ENCODE measurements at regions not wholly inside any gene's neighbourhood (a gene's known extent, or its start where the extent isn't known, plus 50 kb on each side); places are given as distances from the start of the nearest gene placed in this dataset.

DNA sequence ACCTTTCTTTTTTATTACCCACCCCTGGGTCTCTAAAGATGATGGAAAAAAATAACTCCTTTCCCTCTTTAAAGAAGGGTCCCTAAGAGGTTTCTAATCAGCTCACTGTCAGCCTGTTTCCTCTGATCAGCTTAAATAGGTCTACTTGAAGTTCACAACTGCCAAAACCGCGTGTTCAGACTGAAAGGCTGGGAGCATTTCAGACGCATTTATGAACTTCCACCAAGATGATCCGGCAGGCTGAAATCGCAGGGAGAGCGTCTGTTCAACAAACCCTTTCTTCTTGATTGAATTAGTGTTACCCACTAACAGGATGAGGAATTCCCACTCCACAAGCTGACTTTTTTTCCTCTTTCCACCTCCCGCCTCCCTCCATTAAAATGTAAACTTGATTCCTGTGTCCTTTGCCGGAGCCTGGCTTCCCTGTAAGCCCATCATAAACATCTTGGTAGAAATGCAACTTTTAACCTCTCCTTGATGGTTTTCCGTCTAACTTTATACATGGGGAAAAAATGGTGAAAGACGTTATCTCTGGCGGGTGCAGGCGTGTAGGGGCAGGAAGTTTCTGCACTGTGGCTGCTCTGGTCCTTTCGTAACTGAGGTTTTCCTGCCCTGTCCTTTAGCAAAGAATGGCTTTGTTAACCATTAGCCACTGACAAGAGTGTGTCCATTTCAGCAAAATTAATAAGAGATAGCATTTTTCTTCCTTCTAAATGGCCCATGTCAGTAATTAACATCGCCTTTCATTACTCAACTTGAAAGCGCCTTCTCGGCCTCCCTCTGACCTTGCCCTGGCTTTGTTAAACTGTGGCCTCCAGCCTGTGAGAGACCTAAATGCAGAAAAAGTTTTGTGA, 130.7 kb downstream of the BAMBI start:
- DNase-seq (ENCODE audit: low read depth), result no peak

DNA sequence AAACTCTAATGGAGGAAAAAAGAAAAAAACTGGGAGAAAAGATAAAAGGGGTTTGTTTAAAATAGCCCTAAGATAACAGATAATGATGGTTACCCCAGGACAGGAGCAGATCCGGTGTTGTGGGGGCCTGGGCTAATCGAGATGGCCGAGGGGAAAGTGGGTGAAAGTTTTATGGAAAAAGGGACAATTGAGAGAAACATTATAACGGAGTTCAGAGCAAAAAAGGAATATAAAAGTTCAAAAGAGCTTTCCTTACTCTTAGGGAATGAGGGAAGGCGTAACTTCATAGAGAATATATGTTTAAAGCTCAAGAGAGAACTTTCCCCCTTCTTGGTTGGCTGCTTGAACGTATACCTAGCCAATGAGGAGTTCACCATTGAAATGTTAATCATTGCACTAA, 131.4 kb downstream of the BAMBI start:
- Histone ChIP-seq H3K4me2 (ENCODE audit: low read length) (no peak overlapping the region), H3K4me1 (ENCODE audit: insufficient read depth, low read length) (peaks cover 9% of the 10 kb centered on the region), H3K9ac (ENCODE audit: low read length) (no peak overlapping the region), H2AFZ (ENCODE audit: low read depth, low read length) (no peak overlapping the region), H3K79me2 (ENCODE audit: insufficient read depth, low read length) (no peaks in the 10 kb centered on the region), H3K27me3 (ENCODE audit: insufficient read depth, low read length) (no peaks in the 10 kb centered on the region), H3K27ac (ENCODE audit: low read depth, low read length) (no peak overlapping the region), H3K9me3 (ENCODE audit: insufficient read depth, low read depth, low read length) (no peaks in the 10 kb centered on the region), H3K36me3 (ENCODE audit: insufficient read depth, low read length) (no peaks in the 10 kb centered on the region), H3K4me3 (ENCODE audit: insufficient read depth, low read depth, low read length) (no peak overlapping the region), H4K20me1 (ENCODE audit: insufficient read depth, low read length) (no peaks in the 10 kb centered on the region)
- Mint-ChIP-seq H3K4me1 (ENCODE audit: low read depth, unreplicated experiment) (peaks cover 36% of the 10 kb centered on the region), H3K27me3 (ENCODE audit: low read depth, unreplicated experiment) (no peaks in the 10 kb centered on the region), H3K9me3 (ENCODE audit: unreplicated experiment) (no peaks in the 10 kb centered on the region), H3K36me3 (ENCODE audit: low read depth, unreplicated experiment) (peaks cover 2% of the 10 kb centered on the region), H3K27ac (ENCODE audit: unreplicated experiment) (no peak overlapping the region), H3K4me3 (ENCODE audit: unreplicated experiment) (no peak overlapping the region)
- FAIRE-seq, result no peak
- TF ChIP-seq, protein P1, sequence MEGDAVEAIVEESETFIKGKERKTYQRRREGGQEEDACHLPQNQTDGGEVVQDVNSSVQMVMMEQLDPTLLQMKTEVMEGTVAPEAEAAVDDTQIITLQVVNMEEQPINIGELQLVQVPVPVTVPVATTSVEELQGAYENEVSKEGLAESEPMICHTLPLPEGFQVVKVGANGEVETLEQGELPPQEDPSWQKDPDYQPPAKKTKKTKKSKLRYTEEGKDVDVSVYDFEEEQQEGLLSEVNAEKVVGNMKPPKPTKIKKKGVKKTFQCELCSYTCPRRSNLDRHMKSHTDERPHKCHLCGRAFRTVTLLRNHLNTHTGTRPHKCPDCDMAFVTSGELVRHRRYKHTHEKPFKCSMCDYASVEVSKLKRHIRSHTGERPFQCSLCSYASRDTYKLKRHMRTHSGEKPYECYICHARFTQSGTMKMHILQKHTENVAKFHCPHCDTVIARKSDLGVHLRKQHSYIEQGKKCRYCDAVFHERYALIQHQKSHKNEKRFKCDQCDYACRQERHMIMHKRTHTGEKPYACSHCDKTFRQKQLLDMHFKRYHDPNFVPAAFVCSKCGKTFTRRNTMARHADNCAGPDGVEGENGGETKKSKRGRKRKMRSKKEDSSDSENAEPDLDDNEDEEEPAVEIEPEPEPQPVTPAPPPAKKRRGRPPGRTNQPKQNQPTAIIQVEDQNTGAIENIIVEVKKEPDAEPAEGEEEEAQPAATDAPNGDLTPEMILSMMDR (IDR thresholded peaks at IDR 0.05; ENCODE audit: insufficient read depth, low read depth, low read length), result no peak
- no peak for TF ChIP-seq EZH2 (IDR thresholded peaks at IDR 0.05; ENCODE audit: insufficient read depth, low read length)
- no peak for DNase-seq (ENCODE audit: low read depth)

More for the DNA sequence above, 130.7 kb downstream of the BAMBI start:
- H2AFZ ChIP-seq (ENCODE audit: low read depth, low read length), result peak overlapping the region; percentile 57
- no peak overlapping the region for H3K4me3 ChIP-seq (ENCODE audit: insufficient read depth, low read depth, low read length)
- H3K27me3 ChIP-seq (ENCODE audit: insufficient read depth, low read length), result no peaks in the 10 kb centered on the region
- H3K9me3 Mint-ChIP-seq (ENCODE audit: unreplicated experiment), result no peaks in the 10 kb centered on the region
- TF ChIP-seq, protein P1 (IDR thresholded peaks at IDR 0.05; ENCODE audit: insufficient read depth, low read depth, low read length), result no peak
- no peak for TF ChIP-seq EZH2 (IDR thresholded peaks at IDR 0.05; ENCODE audit: insufficient read depth, low read length)
- H3K4me3 Mint-ChIP-seq (ENCODE audit: unreplicated experiment), result no peak overlapping the region
- H3K9ac ChIP-seq (ENCODE audit: low read length), result no peak overlapping the region
- H3K79me2 ChIP-seq (ENCODE audit: insufficient read depth, low read length), result no peaks in the 10 kb centered on the region
- peaks cover 2% of the 10 kb centered on the region for H3K27me3 Mint-ChIP-seq (ENCODE audit: low read depth, unreplicated experiment)
- peaks cover 36% of the 10 kb centered on the region for H3K4me1 Mint-ChIP-seq (ENCODE audit: low read depth, unreplicated experiment)
- no peak overlapping the region for H3K27ac ChIP-seq (ENCODE audit: low read depth, low read length)
- no peaks in the 10 kb centered on the region for H4K20me1 ChIP-seq (ENCODE audit: insufficient read depth, low read length)
- peak overlapping the region; percentile 21 for H3K4me2 ChIP-seq (ENCODE audit: low read length)
- H3K27ac Mint-ChIP-seq (ENCODE audit: unreplicated experiment), result no peak overlapping the region
- H3K9me3 ChIP-seq (ENCODE audit: insufficient read depth, low read depth, low read length), result no peaks in the 10 kb centered on the region
- peaks cover 2% of the 10 kb centered on the region for H3K36me3 Mint-ChIP-seq (ENCODE audit: low read depth, unreplicated experiment)
- peaks cover 9% of the 10 kb centered on the region for H3K4me1 ChIP-seq (ENCODE audit: insufficient read depth, low read length)
- FAIRE-seq, result no peak
- H3K36me3 ChIP-seq (ENCODE audit: insufficient read depth, low read length), result no peaks in the 10 kb centered on the region
